Upper lobe of left lung (tissue), 6 donors: ENCODE measurements at regions not wholly inside any gene's neighbourhood (a gene's known extent, or its start where the extent isn't known, plus 50 kb on each side); places are given as distances from the start of the nearest gene placed in this dataset.

Experiments used
- ATAC-seq, 2 donors: fragments of 200-7000 bp; cut with Tn5 transposase; one replicate each; pipeline ENCODE4 v1.9.1; 2022; ENCODE audit warnings: mild to moderate bottlenecking in 2 of 2, moderate library complexity in 2 of 2; ENCODE audit not compliant: low FRiP score in 2 of 2
- DNase-seq, 2 donors: peaks; one replicate each; pipeline ENCODE4 v3.0.0-alpha.2; 2019 to 2020
- H3K27ac ChIP-seq, 4 donors: fragments of 200-600 bp; sonication (generic); one replicate each; pipeline ENCODE4 v1.5.1; 2016 to 2019
- H3K27me3 ChIP-seq, 4 donors: fragments of 200-600 bp; sonication (generic); one replicate each; pipeline ENCODE4 v1.5.1; 2017 to 2019
- H3K36me3 ChIP-seq, 4 donors: fragments of 200-600 bp; sonication (generic); one replicate each; pipeline ENCODE4 v1.5.1; 2016 to 2019
- H3K4me1 ChIP-seq, 4 donors: fragments of 200-600 bp; sonication (generic); one replicate each; pipeline ENCODE4 v1.5.1; 2018 to 2019
- H3K4me3 ChIP-seq, 4 donors: fragments of 200-600 bp; sonication (generic); one replicate each; pipeline ENCODE4 v1.5.1; 2017 to 2019; ENCODE audit warnings: mild to moderate bottlenecking in 2 of 4, moderate library complexity in 1 of 4
- H3K9me3 ChIP-seq, 4 donors: fragments of 200-600 bp; sonication (generic); one replicate each; pipeline ENCODE4 v1.5.1; 2018 to 2019
- CTCF ChIP-seq, 6 experiments: fragments of 450-650 bp in 4 of 6; fragments of 200-600 bp in 2 of 6; sonication (generic) in 2 of 6; IDR thresholded peaks; one replicate each; pipeline ENCODE4 v1.5.1; 2016 to 2019; ENCODE audit warnings: antibody characterized with exemption in 6 of 6
- EP300 ChIP-seq, 4 donors: sonication (generic); formaldehyde crosslinking; IDR thresholded peaks; one replicate each; pipeline ENCODE4 v1.5.1; 2017; ENCODE audit warnings: antibody characterized with exemption in 4 of 4, control low read depth in 2 of 4
- POLR2A ChIP-seq, 4 donors: fragments of 450-650 bp; IDR thresholded peaks; one replicate each; pipeline ENCODE4 v1.5.1; 2016 to 2017; ENCODE audit warnings: antibody characterized with exemption in 4 of 4, mild to moderate bottlenecking in 2 of 4
- POLR2AphosphoS5 ChIP-seq, 2 donors: sonication (generic); formaldehyde crosslinking; IDR thresholded peaks; one replicate each; pipeline ENCODE4 v1.5.1; 2017; ENCODE audit warnings: antibody characterized with exemption in 2 of 2
- WGBS, 2 donors: methylation state at CpG; one replicate each; pipeline ENCODE4 v1.1.5; 2017 to 2018; 5-methylcytosine and 5-hydroxymethylcytosine counted together
- donor health status: DM: no; HTN: no; CAD: no; lungs with moderate emphysema.
- donor health status: DM: no; HTN: yes; CAD: no; lungs with severe emphysema.

DNA sequence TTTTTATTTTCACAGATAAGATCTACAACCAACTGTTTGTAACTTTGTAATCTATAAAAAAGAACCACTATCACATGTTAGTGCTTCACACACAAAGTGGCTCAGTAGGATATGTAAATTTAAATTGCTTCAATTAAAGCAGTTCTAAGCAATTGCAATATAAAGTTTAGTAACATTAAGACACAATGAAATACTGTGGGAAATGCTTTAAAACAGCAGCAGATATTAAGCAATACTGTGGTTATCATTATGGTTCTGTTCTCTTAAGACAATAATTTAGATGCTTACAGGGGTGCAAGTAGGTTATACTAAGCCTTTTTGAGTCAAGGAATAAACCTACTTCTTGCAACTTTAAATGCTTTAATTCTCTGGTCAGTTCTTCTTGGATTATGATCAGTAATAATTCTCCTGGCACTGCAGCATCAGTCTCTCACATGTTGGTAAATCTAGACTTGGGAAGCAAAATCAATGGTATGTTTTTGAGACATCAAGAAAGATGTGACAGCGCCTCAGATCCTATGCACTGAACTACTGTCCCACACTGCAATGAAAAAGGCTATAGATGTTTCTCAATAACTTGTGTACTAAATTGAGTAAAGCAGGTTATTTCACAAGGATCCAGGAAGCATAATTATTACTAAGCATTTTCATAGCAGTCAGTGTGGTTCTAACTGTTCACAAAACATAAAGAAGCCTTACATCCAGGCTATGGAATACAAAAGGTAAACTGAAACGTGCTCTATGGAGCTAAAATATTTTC is 338.7 kb upstream of the PDE4D start:
- WGBS, 2 donors = 62 to 85% methylated on average over 2 of the region's 2 CpGs
- H3K27me3 ChIP-seq = no peaks in the 10 kb centered on the region
- TF ChIP-seq EP300 (IDR thresholded peaks at IDR 0.05) (no peak), CTCF (IDR thresholded peaks at IDR 0.05) (no peak)
- H3K4me1 ChIP-seq = no peaks in the 10 kb centered on the region
- no peak for DNase-seq
- peak in 1 of 2 donors; percentile 45 for ATAC-seq
- no peaks in the 10 kb centered on the region for H3K9me3 ChIP-seq
- peak overlapping the region in 3 of 4 donors; percentile 5 to 29 (median 16) for H3K27ac ChIP-seq
- H3K4me3 ChIP-seq = no peak overlapping the region
- H3K36me3 ChIP-seq = no peaks in the 10 kb centered on the region

- 90 to 100% methylated on average over 1 of the region's 1 CpG for WGBS, 2 donors
- no peak for TF ChIP-seq CTCF (IDR thresholded peaks at IDR 0.05)
- no peak for TF ChIP-seq POLR2A (IDR thresholded peaks at IDR 0.05)
- TF ChIP-seq POLR2AphosphoS5 (IDR thresholded peaks at IDR 0.05) = no peak
- TF ChIP-seq EP300 (IDR thresholded peaks at IDR 0.05) = no peak
- Histone ChIP-seq H3K4me3 (no peak overlapping the region), H3K27me3 (no peaks in the 10 kb centered on the region), H3K27ac (no peak overlapping the region), H3K9me3 (no peaks in the 10 kb centered on the region), H3K4me1 (no peaks in the 10 kb centered on the region), H3K36me3 (no peaks in the 10 kb centered on the region)
- no peak for ATAC-seq
- no peak for DNase-seq
These were observed 336.9 kb upstream of the PDE4D start for GRCh38 chr5:60230456-60230855.

DNA sequence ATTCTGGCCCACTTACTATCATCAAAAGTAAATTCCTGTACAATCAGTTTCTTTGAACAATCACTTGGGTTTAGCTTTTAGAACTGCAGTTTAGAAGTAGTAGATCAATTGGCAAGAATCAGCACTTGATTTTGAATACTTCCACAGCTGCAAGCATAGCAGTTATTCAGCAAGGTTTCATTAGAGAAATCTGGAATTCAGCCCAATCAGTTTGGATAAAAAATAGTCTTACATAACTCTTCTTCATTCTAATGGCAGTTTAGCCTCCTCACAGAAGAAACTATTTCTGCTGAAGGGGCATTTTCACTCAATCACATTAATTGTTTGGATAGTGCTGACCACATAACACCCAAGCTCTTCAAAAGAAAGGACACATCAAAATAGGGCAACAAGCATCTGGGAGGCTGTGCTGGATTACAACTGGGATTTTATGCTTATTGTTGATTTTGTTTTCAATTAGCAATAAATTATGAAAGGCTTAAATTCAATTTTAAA is 336.2 kb upstream of the PDE4D start:
- no peak overlapping the region for H3K27ac ChIP-seq
- no peaks in the 10 kb centered on the region for H3K4me1 ChIP-seq
- H3K27me3 ChIP-seq = no peaks in the 10 kb centered on the region
- no peaks in the 10 kb centered on the region for H3K36me3 ChIP-seq
- ATAC-seq = no peak
- H3K4me3 ChIP-seq = no peak overlapping the region
- no peaks in the 10 kb centered on the region for H3K9me3 ChIP-seq
- TF ChIP-seq EP300 (IDR thresholded peaks at IDR 0.05) (no peak), POLR2A (IDR thresholded peaks at IDR 0.05) (no peak), POLR2AphosphoS5 (IDR thresholded peaks at IDR 0.05) (no peak), CTCF (IDR thresholded peaks at IDR 0.05) (no peak)
- DNase-seq = no peak

- Histone ChIP-seq H3K9me3 (no peaks in the 10 kb centered on the region), H3K27me3 (no peaks in the 10 kb centered on the region), H3K4me1 (no peaks in the 10 kb centered on the region), H3K27ac (no peak overlapping the region), H3K4me3 (no peak overlapping the region), H3K36me3 (no peaks in the 10 kb centered on the region)
- ATAC-seq (no peak), DNase-seq (no peak)
- TF ChIP-seq EP300 (IDR thresholded peaks at IDR 0.05) (no peak), POLR2AphosphoS5 (IDR thresholded peaks at IDR 0.05) (no peak), CTCF (IDR thresholded peaks at IDR 0.05) (no peak), POLR2A (IDR thresholded peaks at IDR 0.05) (no peak)
- 88 to 95% methylated on average over 3 of the region's 3 CpGs for WGBS, 2 donors
These were observed 335.1 kb upstream of the PDE4D start for GRCh38 chr5:60228676-60229075.

GRCh38 chr5:60226128-60226527 is 332.6 kb upstream of the PDE4D start:
- H3K36me3 ChIP-seq = no peaks in the 10 kb centered on the region
- no peak for TF ChIP-seq POLR2A (IDR thresholded peaks at IDR 0.05)
- TF ChIP-seq EP300 (IDR thresholded peaks at IDR 0.05) = no peak
- no peak for TF ChIP-seq POLR2AphosphoS5 (IDR thresholded peaks at IDR 0.05)
- H3K4me3 ChIP-seq = no peak overlapping the region
- DNase-seq (no peak), ATAC-seq (no peak)
- no peak overlapping the region for H3K27ac ChIP-seq
- no peaks in the 10 kb centered on the region for H3K27me3 ChIP-seq
- H3K9me3 ChIP-seq = no peaks in the 10 kb centered on the region
- H3K4me1 ChIP-seq = no peaks in the 10 kb centered on the region
